ENCODE measurements at regions not wholly inside any gene's neighbourhood (a gene's known extent, or its start where the extent isn't known, plus 50 kb on each side); places are given as distances from the start of the nearest gene placed in this dataset.
"Not testable (repeated sequence)": the region's sequence is repeated elsewhere in the genome, so short reads cannot be mapped to it uniquely, and the experiment has no call there.

GRCh38 chr4:159552979-159553768, 450.3 kb downstream of the RAPGEF2 start:
- no peak for DNase-seq

- no peak for DNase-seq
Observed at GRCh38 chr4:159555873-159556272, 453.0 kb downstream of the RAPGEF2 start.

- DNase-seq = no peak
Observed at GRCh38 chr4:159562366-159562765, 459.5 kb downstream of the RAPGEF2 start.

- no peak for DNase-seq
Observed at GRCh38 chr4:159563257-159563656, 460.4 kb downstream of the RAPGEF2 start.

GRCh38 chr4:159564615-159565014, 461.7 kb downstream of the RAPGEF2 start:
- no peak for DNase-seq

- DNase-seq = no peak
Observed at GRCh38 chr4:159566786-159567185, 463.9 kb downstream of the RAPGEF2 start.

- DNase-seq = no peak
Observed at GRCh38 chr4:159577241-159577640, 474.4 kb downstream of the RAPGEF2 start.

GRCh38 chr4:159582685-159583084, 479.8 kb downstream of the RAPGEF2 start:
- DNase-seq = no peak

- DNase-seq = no peak
Observed at GRCh38 chr4:159592898-159593556, 490.1 kb downstream of the RAPGEF2 start.

- DNase-seq = no peak
Observed at GRCh38 chr4:159593681-159594080, 490.8 kb downstream of the RAPGEF2 start.

GRCh38 chr4:159594576-159594975, 491.7 kb downstream of the RAPGEF2 start:
- DNase-seq = no peak

GRCh38 chr4:159595101-159595500, 492.2 kb downstream of the RAPGEF2 start:
- not testable (repeated sequence) for DNase-seq

- DNase-seq = no peak
Observed at GRCh38 chr4:159598602-159599001, 495.7 kb downstream of the RAPGEF2 start.

GRCh38 chr4:159600061-159600460, 497.2 kb downstream of the RAPGEF2 start:
- no peak for DNase-seq

GRCh38 chr4:159604781-159605180, 501.9 kb downstream of the RAPGEF2 start:
- no peak for DNase-seq

GRCh38 chr4:159606835-159607234, 504.0 kb downstream of the RAPGEF2 start:
- no peak for DNase-seq

- DNase-seq = no peak
Observed at GRCh38 chr4:159607809-159608208, 504.9 kb downstream of the RAPGEF2 start.

GRCh38 chr4:159608436-159608835, 505.6 kb downstream of the RAPGEF2 start:
- DNase-seq = no peak

- no peak for DNase-seq
Observed at GRCh38 chr4:159632031-159632430, 529.2 kb downstream of the RAPGEF2 start.

GRCh38 chr4:159639671-159640323, 536.9 kb downstream of the RAPGEF2 start:
- DNase-seq = no peak

- no peak for DNase-seq
Observed at GRCh38 chr4:159649237-159649636, 546.4 kb downstream of the RAPGEF2 start.

- DNase-seq = no peak
Observed at GRCh38 chr4:159652871-159653270, 550.0 kb downstream of the RAPGEF2 start.

- no peak for DNase-seq
Observed at GRCh38 chr4:159655547-159655946, 552.7 kb downstream of the RAPGEF2 start.

GRCh38 chr4:159669094-159669493, 566.2 kb downstream of the RAPGEF2 start:
- DNase-seq = no peak
